HCT116 (cell line): ENCODE measurements at regions not wholly inside any gene's neighbourhood (a gene's known extent, or its start where the extent isn't known, plus 50 kb on each side); places are given as distances from the start of the nearest gene placed in this dataset.

ENCODE experiments used
- ATAC-seq: fragments of 200-7000 bp; cut with Tn5 transposase; 2 replicates; pipeline ENCODE4 v1.9.1; 2020; ENCODE audit warnings: mild to moderate bottlenecking, moderate library complexity
- BruUV-seq: library from RNA; stranded (reverse); fragments of 400-500 nt; replicated peaks from 2 replicates; lab custom pipeline; 2021; lab: Mats Ljungman, UMichigan
- CTCF ChIA-PET: fragments of 300-600 bp; sonication (Branson Sonifier 250); formaldehyde crosslinking; loops from one replicate; lab custom pipeline; 2021; ENCODE audit warnings: antibody characterized with exemption; lab: Charles Lee
- POLR2A ChIA-PET: fragments of 300-600, 350-600 bp; sonication (Branson Sonifier 250); formaldehyde crosslinking; loops from one replicate; lab custom pipeline; 2021; ENCODE audit warnings: antibody characterized with exemption; lab: Charles Lee
- RAD21 ChIA-PET, 2 experiments: fragments of 300-600 bp; sonication (Branson Sonifier 250); formaldehyde crosslinking; loops; one replicate each; lab custom pipeline; 2023; ENCODE audit warnings: low total read pairs in 2 of 2; ENCODE audit not compliant: uncharacterized antibody in 2 of 2, unreplicated experiment in 2 of 2, low non-redundant PET in 1 of 2; lab: Charles Lee
- DNase-seq: peaks from one replicate; pipeline ENCODE4 v3.0.0-alpha.2; 2010; ENCODE audit warnings: low read depth, low spot score
- H2AFZ ChIP-seq: fragments of 200-600 bp; shearing (Covaris generic), sonication (generic); 2 replicates; pipeline ENCODE4 v1.6.1; 2017; ENCODE audit warnings: low read depth, mixed run types, mixed read lengths, antibody characterized with exemption, low read length; ENCODE audit not compliant: poor library complexity, severe bottlenecking
- H3K27ac ChIP-seq: 2 replicates; pipeline ENCODE4 v1.5.1; 2012; ENCODE audit warnings: low read depth, low read length
- H3K27me3 ChIP-seq: fragments of 200-600 bp; sonication (generic); 2 replicates; pipeline ENCODE4 v1.6.1; 2016; ENCODE audit warnings: mixed run types, low read length, mixed read lengths; ENCODE audit not compliant: insufficient read depth
- H3K36me3 ChIP-seq, 2 experiments: fragments of 200-500 bp in 1 of 2; fragments of 200-600 bp in 1 of 2; sonication (Bioruptor generic) in 1 of 2; sonication (generic) in 1 of 2; 2 replicates each; pipeline versions ENCODE4 v1.5.1 to v1.6.1; 2014 to 2016; ENCODE audit warnings: low read length in 2 of 2, inconsistent platforms in 1 of 2, mixed read lengths in 1 of 2, mixed run types in 1 of 2; ENCODE audit not compliant: insufficient read depth in 2 of 2, control insufficient read depth in 1 of 2
- H3K4me1 ChIP-seq, 2 experiments: fragments of 200-600 bp in 1 of 2; sonication (generic) in 1 of 2; 2 replicates each; pipeline versions ENCODE4 v1.5.1 to v1.6.1; 2012 to 2017; ENCODE audit warnings: low read length in 2 of 2, inconsistent platforms in 1 of 2, mild to moderate bottlenecking in 1 of 2, mixed read lengths in 1 of 2, mixed run types in 1 of 2, moderate library complexity in 1 of 2; ENCODE audit not compliant: insufficient read depth in 2 of 2, control insufficient read depth in 1 of 2
- H3K4me2 ChIP-seq: fragments of 200-600 bp; sonication (generic); 2 replicates; pipeline ENCODE4 v1.6.1; 2017; ENCODE audit warnings: mixed run types, low read length, mixed read lengths
- H3K4me3 ChIP-seq, 2 experiments: fragments of 200-600 bp in 1 of 2; sonication (generic) in 1 of 2; replicated peaks in 1 of 2; 2 replicates each; pipeline ENCODE4 v1.5.1; 2011 to 2016; ENCODE audit warnings: low read length in 2 of 2, control low read depth in 1 of 2, low read depth in 1 of 2, mild to moderate bottlenecking in 1 of 2, mixed read lengths in 1 of 2, mixed run types in 1 of 2
- H3K79me2 ChIP-seq: fragments of 200-600 bp; sonication (generic); 2 replicates; pipeline ENCODE4 v1.6.1; 2017; ENCODE audit warnings: mild to moderate bottlenecking, mixed run types, low read length, moderate library complexity, mixed read lengths; ENCODE audit not compliant: insufficient read depth
- H3K9ac ChIP-seq: fragments of 200-600 bp; sonication (generic); 2 replicates; pipeline ENCODE4 v1.6.1; 2016; ENCODE audit warnings: low read length, mixed read lengths
- H3K9me2 ChIP-seq: fragments of 200-600 bp; sonication (generic), shearing (Covaris generic); 2 replicates; pipeline ENCODE4 v1.6.1; 2017; ENCODE audit warnings: mixed run types, mild to moderate bottlenecking, moderate library complexity; ENCODE audit not compliant: insufficient read depth
- H3K9me3 ChIP-seq, 2 experiments: fragments of 200-500 bp in 1 of 2; fragments of 200-600 bp in 1 of 2; sonication (Bioruptor generic) in 1 of 2; sonication (generic) in 1 of 2; 2 replicates each; pipeline ENCODE4 v1.6.1; 2014 to 2017; ENCODE audit warnings: low read length in 2 of 2, mixed read lengths in 2 of 2, inconsistent platforms in 1 of 2, low read depth in 1 of 2, mild to moderate bottlenecking in 1 of 2, mixed run types in 1 of 2, moderate library complexity in 1 of 2; ENCODE audit not compliant: control insufficient read depth in 1 of 2, insufficient read depth in 1 of 2
- H4K20me1 ChIP-seq: fragments of 200-600 bp; sonication (generic), shearing (Covaris generic); 2 replicates; pipeline ENCODE4 v1.6.1; 2017; ENCODE audit warnings: mixed run types, mild to moderate bottlenecking, moderate library complexity; ENCODE audit not compliant: insufficient read depth
- CEBPB ChIP-seq: IDR thresholded peaks from 2 replicates; pipeline ENCODE4 v1.6.1; 2012; ENCODE audit warnings: low read depth
- SIN3A ChIP-seq: IDR thresholded peaks from 2 replicates; pipeline ENCODE4 v1.6.1; 2012; ENCODE audit warnings: low read depth
- TCF7L2 ChIP-seq: IDR thresholded peaks from 2 replicates; pipeline ENCODE4 v1.7.0; 2011; ENCODE audit warnings: borderline replicate concordance, inconsistent platforms; ENCODE audit not compliant: insufficient read depth, insufficient read length; ENCODE audit errors: extremely low read depth
- intact Hi-C: fragments of 100-400 bp; cut with micrococcal nuclease; formaldehyde crosslinking; loops from 2 replicates; pipeline ENCODE4 v1.10.0; 2022
- TF ChIP-seq, protein P1 (sequence below): IDR thresholded peaks from 2 replicates; pipeline ENCODE4 v1.6.1; 2012; ENCODE audit warnings: low read depth
- TF ChIP-seq, protein P2 (sequence below): IDR thresholded peaks from 2 replicates; pipeline ENCODE4 v1.6.1; 2012

DNA sequence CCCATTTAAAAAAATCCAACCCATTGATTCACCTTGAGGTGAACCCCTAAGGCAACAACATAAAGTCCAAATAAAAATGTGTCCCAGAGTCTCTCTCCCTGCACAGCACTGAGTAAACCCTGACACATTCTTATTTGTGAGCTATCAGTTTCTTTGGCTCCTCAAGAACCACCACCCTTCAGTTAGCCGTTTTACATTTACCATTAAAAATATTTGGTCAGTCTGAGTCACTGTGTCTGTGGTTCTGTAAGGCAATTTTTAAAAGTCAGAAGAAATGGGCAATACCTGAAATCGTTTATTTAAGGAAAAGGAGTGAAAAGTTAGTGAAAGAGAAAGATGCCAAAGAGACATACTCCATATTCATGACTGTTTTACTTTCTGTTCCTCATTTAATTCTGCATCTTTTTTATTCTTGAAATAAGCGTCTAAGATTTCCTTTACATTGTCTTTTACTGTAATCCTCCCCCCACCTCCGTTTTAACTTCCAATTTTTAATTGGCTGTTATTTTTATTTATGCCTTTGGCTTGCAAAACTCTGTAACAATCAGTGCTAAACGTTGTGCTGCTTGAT lies 91.7 kb upstream of the IVNS1ABP start:
- Histone ChIP-seq H2AFZ (no peak overlapping the region), H3K9me3 (no peaks in the 10 kb centered on the region), H3K9ac (no peak overlapping the region), H3K36me3 (no peaks in the 10 kb centered on the region), H3K4me2 (no peak overlapping the region), H3K4me1 (no peaks in the 10 kb centered on the region), H3K27ac (no peak overlapping the region), H3K79me2 (no peaks in the 10 kb centered on the region), H4K20me1 (no peaks in the 10 kb centered on the region), H3K27me3 (no peaks in the 10 kb centered on the region), H3K4me3 (no peak overlapping the region), H3K9me2 (no peaks in the 10 kb centered on the region)
- ChIA-PET RAD21 (no interaction called here), POLR2A (no interaction called here), CTCF (no interaction called here)
- intact Hi-C loops, result no loop called here
- DNase-seq, result no peak
- BruUV-seq, result no TSS peak
- no peak for ATAC-seq
- TF ChIP-seq TCF7L2, result no peak
- TF ChIP-seq, protein P1, sequence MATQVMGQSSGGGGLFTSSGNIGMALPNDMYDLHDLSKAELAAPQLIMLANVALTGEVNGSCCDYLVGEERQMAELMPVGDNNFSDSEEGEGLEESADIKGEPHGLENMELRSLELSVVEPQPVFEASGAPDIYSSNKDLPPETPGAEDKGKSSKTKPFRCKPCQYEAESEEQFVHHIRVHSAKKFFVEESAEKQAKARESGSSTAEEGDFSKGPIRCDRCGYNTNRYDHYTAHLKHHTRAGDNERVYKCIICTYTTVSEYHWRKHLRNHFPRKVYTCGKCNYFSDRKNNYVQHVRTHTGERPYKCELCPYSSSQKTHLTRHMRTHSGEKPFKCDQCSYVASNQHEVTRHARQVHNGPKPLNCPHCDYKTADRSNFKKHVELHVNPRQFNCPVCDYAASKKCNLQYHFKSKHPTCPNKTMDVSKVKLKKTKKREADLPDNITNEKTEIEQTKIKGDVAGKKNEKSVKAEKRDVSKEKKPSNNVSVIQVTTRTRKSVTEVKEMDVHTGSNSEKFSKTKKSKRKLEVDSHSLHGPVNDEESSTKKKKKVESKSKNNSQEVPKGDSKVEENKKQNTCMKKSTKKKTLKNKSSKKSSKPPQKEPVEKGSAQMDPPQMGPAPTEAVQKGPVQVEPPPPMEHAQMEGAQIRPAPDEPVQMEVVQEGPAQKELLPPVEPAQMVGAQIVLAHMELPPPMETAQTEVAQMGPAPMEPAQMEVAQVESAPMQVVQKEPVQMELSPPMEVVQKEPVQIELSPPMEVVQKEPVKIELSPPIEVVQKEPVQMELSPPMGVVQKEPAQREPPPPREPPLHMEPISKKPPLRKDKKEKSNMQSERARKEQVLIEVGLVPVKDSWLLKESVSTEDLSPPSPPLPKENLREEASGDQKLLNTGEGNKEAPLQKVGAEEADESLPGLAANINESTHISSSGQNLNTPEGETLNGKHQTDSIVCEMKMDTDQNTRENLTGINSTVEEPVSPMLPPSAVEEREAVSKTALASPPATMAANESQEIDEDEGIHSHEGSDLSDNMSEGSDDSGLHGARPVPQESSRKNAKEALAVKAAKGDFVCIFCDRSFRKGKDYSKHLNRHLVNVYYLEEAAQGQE, result no peak
- no peak for TF ChIP-seq CEBPB
- TF ChIP-seq SIN3A, result no peak

DNA sequence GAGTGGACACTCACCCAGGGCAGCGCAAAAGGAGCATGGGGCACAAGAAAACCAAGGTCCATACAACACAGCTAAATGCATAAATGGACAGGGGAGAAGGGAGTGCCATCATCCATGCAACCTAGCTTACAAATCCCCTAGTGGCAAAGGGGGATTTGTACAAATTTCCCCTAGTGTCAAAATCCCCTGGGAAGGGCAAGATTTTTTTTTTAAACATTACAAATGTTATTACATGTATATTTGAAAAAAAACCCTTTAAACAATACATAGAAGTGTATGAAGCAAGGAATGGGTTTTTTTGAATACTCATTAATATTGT lies 89.6 kb upstream of the IVNS1ABP start:
- no peaks in the 10 kb centered on the region for H3K79me2 ChIP-seq
- no peaks in the 10 kb centered on the region for H3K27me3 ChIP-seq
- no peak overlapping the region for H2AFZ ChIP-seq
- no peak for DNase-seq
- no peaks in the 10 kb centered on the region for H3K9me3 ChIP-seq
- H3K9me2 ChIP-seq, result peaks cover 3% of the 10 kb centered on the region; the same call in 1 of the 2 replicates
- H3K9ac ChIP-seq, result no peak overlapping the region
- no peaks in the 10 kb centered on the region for H3K36me3 ChIP-seq
- no peaks in the 10 kb centered on the region for H3K4me1 ChIP-seq
- no peaks in the 10 kb centered on the region for H4K20me1 ChIP-seq
- ChIA-PET RAD21 (no interaction called here), POLR2A (no interaction called here), CTCF (no interaction called here)
- intact Hi-C loops, result no loop called here
- BruUV-seq, result no TSS peak
- H3K4me2 ChIP-seq, result no peak overlapping the region
- no peak for ATAC-seq
- TF ChIP-seq TCF7L2, result no peak
- TF ChIP-seq, protein P2, sequence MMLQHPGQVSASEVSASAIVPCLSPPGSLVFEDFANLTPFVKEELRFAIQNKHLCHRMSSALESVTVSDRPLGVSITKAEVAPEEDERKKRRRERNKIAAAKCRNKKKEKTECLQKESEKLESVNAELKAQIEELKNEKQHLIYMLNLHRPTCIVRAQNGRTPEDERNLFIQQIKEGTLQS, result no peak
- TF ChIP-seq, all 23 proteins: peak for 0
- Histone ChIP-seq H3K4me3 (no peak overlapping the region), H3K27ac (no peak overlapping the region)
